ENCODE measurements at regions not wholly inside any gene's neighbourhood (a gene's known extent, or its start where the extent isn't known, plus 50 kb on each side); places are given as distances from the start of the nearest gene placed in this dataset.

GRCh38 chr2:120576509-120577474 is 158.9 kb upstream of the GLI2 start:
- no peak for DNase-seq

- DNase-seq: no peak
These were observed 157.9 kb upstream of the GLI2 start for GRCh38 chr2:120577721-120578295.

GRCh38 chr2:120578576-120579352 is 156.9 kb upstream of the GLI2 start:
- no peak for DNase-seq

GRCh38 chr2:120579916-120580685 is 155.6 kb upstream of the GLI2 start:
- DNase-seq: no peak

GRCh38 chr2:120580709-120581108 is 155.0 kb upstream of the GLI2 start:
- no peak for DNase-seq

- DNase-seq: no peak
These were observed 152.5 kb upstream of the GLI2 start for GRCh38 chr2:120583121-120583520.

- no peak for DNase-seq
These were observed 151.7 kb upstream of the GLI2 start for GRCh38 chr2:120583851-120584570.

GRCh38 chr2:120586507-120587278 is 149.0 kb upstream of the GLI2 start:
- no peak for DNase-seq

GRCh38 chr2:120587279-120587996 is 148.2 kb upstream of the GLI2 start:
- DNase-seq: no peak

GRCh38 chr2:120587997-120588336 is 147.7 kb upstream of the GLI2 start:
- DNase-seq: no peak

GRCh38 chr2:120589771-120590608 is 145.7 kb upstream of the GLI2 start:
- no peak for DNase-seq

GRCh38 chr2:120590841-120591240 is 144.8 kb upstream of the GLI2 start:
- no peak for DNase-seq

GRCh38 chr2:120591572-120591971 is 144.1 kb upstream of the GLI2 start:
- DNase-seq: no peak

GRCh38 chr2:120592084-120592483 is 143.6 kb upstream of the GLI2 start:
- DNase-seq: no peak

- no peak for DNase-seq
These were observed 141.6 kb upstream of the GLI2 start for GRCh38 chr2:120593921-120594686.

- DNase-seq: no peak
These were observed 140.6 kb upstream of the GLI2 start for GRCh38 chr2:120594856-120595685.

- no peak for DNase-seq
These were observed 139.9 kb upstream of the GLI2 start for GRCh38 chr2:120595739-120596138.

Measured in suppressor macrophage treated with lipopolysaccharide for 1 hour (primary cell).